ENCODE measurements at regions not wholly inside any gene's neighbourhood (a gene's known extent, or its start where the extent isn't known, plus 50 kb on each side); places are given as distances from the start of the nearest gene placed in this dataset.

DNA sequence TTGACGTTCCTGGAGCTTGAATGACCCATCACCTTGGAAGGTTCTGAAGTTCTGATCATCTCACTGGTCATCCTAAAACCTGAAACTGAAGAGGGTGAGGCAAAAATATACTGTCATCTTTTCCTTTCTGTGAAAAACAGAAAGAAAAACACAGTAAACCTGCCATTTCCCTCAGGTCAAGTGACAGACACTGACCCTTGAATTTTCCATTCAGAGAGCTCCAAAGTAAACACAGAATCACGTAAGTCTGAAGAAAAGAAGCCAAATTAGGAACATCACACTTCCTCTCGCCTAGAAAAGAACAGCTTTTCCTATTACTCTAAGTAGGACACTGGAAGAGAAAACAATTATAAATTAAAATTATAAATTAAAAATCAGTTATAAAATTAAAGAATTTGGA lies 78.7 kb upstream of the TGFBR2 start:
- no peaks in the 10 kb centered on the region for H3K79me2 ChIP-seq
- no peaks in the 10 kb centered on the region for H3K9me2 ChIP-seq (replicated peaks; ENCODE audit: insufficient read depth)
- H3K4me2 ChIP-seq, result no peak overlapping the region
- H2AFZ ChIP-seq, result no peak overlapping the region
- no peaks in the 10 kb centered on the region for H3K4me1 ChIP-seq (ENCODE audit: insufficient read depth)
- WGBS (ENCODE audit: low lambda C conversion rate, missing lambda C conversion rate), result 85% methylated on average over 3 of the region's 3 CpGs
- H3K36me3 ChIP-seq (replicated peaks; ENCODE audit: insufficient read depth, low read depth), result no peaks in the 10 kb centered on the region
- no peak for DNase-seq (ENCODE audit: low spot score)
- no peaks in the 10 kb centered on the region for H4K20me1 ChIP-seq (ENCODE audit: insufficient read depth, poor library complexity, severe bottlenecking)
- no peak overlapping the region for H3K4me3 ChIP-seq
- H3K27me3 ChIP-seq, result no peaks in the 10 kb centered on the region
- no peak for TF ChIP-seq EZH2phosphoT487 (IDR thresholded peaks at IDR 0.05; ENCODE audit: low read depth, severe bottlenecking, unreplicated experiment)
- TF ChIP-seq, protein P1, sequence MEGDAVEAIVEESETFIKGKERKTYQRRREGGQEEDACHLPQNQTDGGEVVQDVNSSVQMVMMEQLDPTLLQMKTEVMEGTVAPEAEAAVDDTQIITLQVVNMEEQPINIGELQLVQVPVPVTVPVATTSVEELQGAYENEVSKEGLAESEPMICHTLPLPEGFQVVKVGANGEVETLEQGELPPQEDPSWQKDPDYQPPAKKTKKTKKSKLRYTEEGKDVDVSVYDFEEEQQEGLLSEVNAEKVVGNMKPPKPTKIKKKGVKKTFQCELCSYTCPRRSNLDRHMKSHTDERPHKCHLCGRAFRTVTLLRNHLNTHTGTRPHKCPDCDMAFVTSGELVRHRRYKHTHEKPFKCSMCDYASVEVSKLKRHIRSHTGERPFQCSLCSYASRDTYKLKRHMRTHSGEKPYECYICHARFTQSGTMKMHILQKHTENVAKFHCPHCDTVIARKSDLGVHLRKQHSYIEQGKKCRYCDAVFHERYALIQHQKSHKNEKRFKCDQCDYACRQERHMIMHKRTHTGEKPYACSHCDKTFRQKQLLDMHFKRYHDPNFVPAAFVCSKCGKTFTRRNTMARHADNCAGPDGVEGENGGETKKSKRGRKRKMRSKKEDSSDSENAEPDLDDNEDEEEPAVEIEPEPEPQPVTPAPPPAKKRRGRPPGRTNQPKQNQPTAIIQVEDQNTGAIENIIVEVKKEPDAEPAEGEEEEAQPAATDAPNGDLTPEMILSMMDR (IDR thresholded peaks at IDR 0.05; ENCODE audit: poor library complexity), result no peak
- TF ChIP-seq EZH2 (IDR thresholded peaks at IDR 0.05; ENCODE audit: borderline replicate concordance), result no peak
- H3K27ac ChIP-seq, result no peak overlapping the region
- H3K9me3 ChIP-seq (ENCODE audit: low read depth), result no peaks in the 10 kb centered on the region

DNA sequence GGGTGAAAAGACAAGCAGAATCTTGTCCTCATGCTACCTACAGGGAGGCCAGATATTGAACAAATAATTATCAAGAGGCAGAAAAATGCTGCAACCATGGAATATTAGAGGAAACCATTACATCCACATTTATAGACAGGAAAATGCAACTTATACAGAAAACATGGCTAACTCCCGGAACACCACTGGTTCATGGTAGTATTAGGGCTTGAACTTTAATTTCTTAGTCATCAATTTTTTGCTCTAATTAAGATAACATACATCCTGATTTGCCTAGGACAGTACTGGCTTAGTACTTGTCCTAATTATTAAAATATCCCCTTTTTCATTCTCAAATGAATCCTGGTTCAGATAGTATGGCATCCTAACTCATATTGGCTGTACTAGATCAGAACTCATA lies 76.3 kb upstream of the TGFBR2 start:
- Histone ChIP-seq H3K27me3 (no peaks in the 10 kb centered on the region), H3K36me3 (replicated peaks; ENCODE audit: insufficient read depth, low read depth) (no peaks in the 10 kb centered on the region), H2AFZ (no peak overlapping the region), H3K4me1 (ENCODE audit: insufficient read depth) (no peaks in the 10 kb centered on the region), H3K4me2 (no peak overlapping the region), H4K20me1 (ENCODE audit: insufficient read depth, poor library complexity, severe bottlenecking) (no peaks in the 10 kb centered on the region), H3K4me3 (no peak overlapping the region), H3K79me2 (no peaks in the 10 kb centered on the region), H3K27ac (no peak overlapping the region), H3K9me3 (ENCODE audit: low read depth) (no peaks in the 10 kb centered on the region), H3K9me2 (replicated peaks; ENCODE audit: insufficient read depth) (no peaks in the 10 kb centered on the region)
- DNase-seq (ENCODE audit: low spot score), result no peak
- 95% methylated on average over 1 of the region's 1 CpG for WGBS (ENCODE audit: low lambda C conversion rate, missing lambda C conversion rate)
- TF ChIP-seq EZH2 (IDR thresholded peaks at IDR 0.05; ENCODE audit: borderline replicate concordance) (no peak), EZH2phosphoT487 (IDR thresholded peaks at IDR 0.05; ENCODE audit: low read depth, severe bottlenecking, unreplicated experiment) (no peak)
- TF ChIP-seq, protein P1 (IDR thresholded peaks at IDR 0.05; ENCODE audit: poor library complexity), result no peak

DNA sequence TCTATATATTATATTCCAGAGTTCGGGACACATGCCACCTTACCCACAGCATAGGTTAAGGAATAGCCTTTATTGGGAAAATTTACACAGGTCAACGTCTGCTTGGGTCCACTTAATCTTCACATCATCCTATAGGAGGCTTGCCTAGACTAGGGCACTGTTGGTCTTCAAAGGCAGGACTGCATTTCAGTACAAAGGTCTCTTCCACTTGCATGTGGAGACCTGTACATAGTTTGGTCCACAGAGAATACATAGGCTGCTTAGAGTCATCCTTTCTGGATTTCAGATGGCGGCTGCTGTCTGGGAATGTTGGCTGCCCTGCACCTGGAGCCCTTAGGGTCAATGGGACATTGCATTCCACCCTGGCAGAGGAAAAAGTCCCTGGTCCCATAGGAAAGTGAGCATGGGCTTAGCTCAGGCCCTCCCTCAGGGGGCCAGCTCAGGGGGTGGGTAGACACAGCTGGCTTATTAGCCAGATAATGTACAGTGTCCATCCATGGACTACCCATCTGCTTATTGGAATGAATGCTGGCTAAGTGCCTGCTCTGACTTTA lies 75.3 kb upstream of the TGFBR2 start:
- H3K9me3 ChIP-seq (ENCODE audit: low read depth), result no peaks in the 10 kb centered on the region
- no peak for TF ChIP-seq EZH2phosphoT487 (IDR thresholded peaks at IDR 0.05; ENCODE audit: low read depth, severe bottlenecking, unreplicated experiment)
- no peak for TF ChIP-seq EZH2 (IDR thresholded peaks at IDR 0.05; ENCODE audit: borderline replicate concordance)
- TF ChIP-seq, protein P1 (IDR thresholded peaks at IDR 0.05; ENCODE audit: poor library complexity), result no peak
- H3K4me2 ChIP-seq, result no peak overlapping the region
- H4K20me1 ChIP-seq (ENCODE audit: insufficient read depth, poor library complexity, severe bottlenecking), result no peaks in the 10 kb centered on the region
- H3K27ac ChIP-seq, result no peak overlapping the region
- H3K36me3 ChIP-seq (replicated peaks; ENCODE audit: insufficient read depth, low read depth), result no peaks in the 10 kb centered on the region
- no peak for DNase-seq (ENCODE audit: low spot score)
- no peaks in the 10 kb centered on the region for H3K79me2 ChIP-seq
- WGBS (ENCODE audit: low lambda C conversion rate, missing lambda C conversion rate), result 92% methylated on average over 3 of the region's 3 CpGs
- no peak overlapping the region for H2AFZ ChIP-seq
- no peaks in the 10 kb centered on the region for H3K27me3 ChIP-seq
- H3K4me3 ChIP-seq, result no peak overlapping the region
- H3K9me2 ChIP-seq (replicated peaks; ENCODE audit: insufficient read depth), result no peaks in the 10 kb centered on the region
- H3K4me1 ChIP-seq (ENCODE audit: insufficient read depth), result no peaks in the 10 kb centered on the region

DNA sequence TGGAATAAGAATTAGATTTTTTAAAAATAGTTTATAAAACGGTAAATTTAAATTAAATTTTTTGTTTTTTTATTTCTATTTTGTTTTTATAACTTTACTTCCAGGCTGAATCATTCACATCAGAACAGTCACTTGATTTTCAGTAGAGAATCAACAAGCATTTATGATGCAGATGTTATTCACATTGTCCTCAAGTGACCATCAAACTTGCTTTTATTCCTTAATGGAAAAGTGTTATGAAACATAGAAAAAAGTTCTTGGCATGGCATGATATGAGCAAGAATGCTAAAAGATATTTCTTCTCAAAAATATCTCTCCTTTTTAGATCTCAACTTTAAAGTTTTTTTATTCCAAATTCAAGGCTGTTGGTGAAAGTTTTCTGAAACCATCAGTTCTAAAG lies 70.9 kb upstream of the TGFBR2 start:
- Histone ChIP-seq H3K4me1 (ENCODE audit: insufficient read depth) (no peaks in the 10 kb centered on the region), H3K36me3 (replicated peaks; ENCODE audit: insufficient read depth, low read depth) (no peaks in the 10 kb centered on the region), H3K27ac (no peak overlapping the region), H3K9me2 (replicated peaks; ENCODE audit: insufficient read depth) (no peaks in the 10 kb centered on the region), H3K27me3 (no peaks in the 10 kb centered on the region), H4K20me1 (ENCODE audit: insufficient read depth, poor library complexity, severe bottlenecking) (no peaks in the 10 kb centered on the region), H3K4me3 (no peak overlapping the region), H2AFZ (no peak overlapping the region), H3K79me2 (no peaks in the 10 kb centered on the region), H3K9me3 (ENCODE audit: low read depth) (no peaks in the 10 kb centered on the region), H3K4me2 (no peak overlapping the region)
- WGBS (ENCODE audit: low lambda C conversion rate, missing lambda C conversion rate), result 88% methylated on average over 1 of the region's 1 CpG
- no peak for DNase-seq (ENCODE audit: low spot score)
- TF ChIP-seq, protein P1 (IDR thresholded peaks at IDR 0.05; ENCODE audit: poor library complexity), result no peak
- TF ChIP-seq EZH2phosphoT487 (IDR thresholded peaks at IDR 0.05; ENCODE audit: low read depth, severe bottlenecking, unreplicated experiment), result no peak
- no peak for TF ChIP-seq EZH2 (IDR thresholded peaks at IDR 0.05; ENCODE audit: borderline replicate concordance)

Measured in hepatocyte (in vitro differentiated cells).